RWPE1 (cell line): ENCODE measurements at regions not wholly inside any gene's neighbourhood (a gene's known extent, or its start where the extent isn't known, plus 50 kb on each side); places are given as distances from the start of the nearest gene placed in this dataset.
A peak's percentile ranks its signal among the peaks of the same experiment; 100 is the strongest.

Source experiments
- CTCF ChIA-PET: fragments of 350-600 bp; sonication (Branson Sonifier 250); formaldehyde crosslinking; extraction: SDS; loops from one replicate; lab custom pipeline; 2021; lab: Yijun Ruan, JAX
- POLR2A ChIA-PET: fragments of 400-600 bp; formaldehyde crosslinking; extraction: SDS; loops from one replicate; lab custom pipeline; 2020; ENCODE audit warnings: antibody characterized with exemption; ENCODE audit not compliant: low non-redundant PET; lab: Yijun Ruan, JAX
- DNase-seq: peaks from one replicate; pipeline ENCODE4 v3.0.0; 2012; ENCODE audit warnings: low spot score
- H3K27ac ChIP-seq: fragments of 450-650 bp; 2 replicates; pipeline ENCODE4 v1.5.1; 2017
- CTCF ChIP-seq: fragments of 450-650 bp; conservative IDR thresholded peaks from 2 replicates; pipeline ENCODE4 v1.5.1; 2017; ENCODE audit warnings: low read depth, mild to moderate bottlenecking

DNA sequence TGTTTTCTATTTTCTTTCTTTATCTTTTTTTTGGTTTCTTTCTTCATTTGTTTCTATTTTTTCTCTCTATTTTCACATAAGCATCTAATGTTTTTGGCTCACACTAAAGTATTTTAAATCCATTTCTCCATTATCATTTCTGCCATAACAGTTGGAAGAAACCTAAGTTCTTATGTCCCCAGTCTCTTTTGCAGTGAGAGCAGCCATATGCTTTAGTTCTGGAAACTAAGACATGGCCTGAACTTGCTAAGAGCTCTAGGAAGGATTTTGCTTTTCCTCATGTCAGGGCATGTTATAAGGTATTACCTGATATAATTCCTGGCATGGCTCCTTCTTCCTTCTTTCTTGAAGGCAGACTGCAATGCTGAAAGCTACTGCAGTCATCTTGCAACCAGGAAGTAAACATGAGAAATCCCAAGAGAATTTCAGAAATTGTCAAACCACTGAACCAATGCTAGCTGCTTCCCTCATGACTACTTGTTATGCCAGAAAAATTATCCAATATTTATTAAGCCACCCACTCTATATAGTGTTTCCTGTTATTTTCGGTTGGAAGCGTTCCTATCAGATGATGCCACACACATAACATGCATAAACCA is 171.1 kb downstream of the TAF11L14 start:
- peak overlapping the region; percentile 57 for H3K27ac ChIP-seq
- ChIA-PET POLR2A (no interaction called here), CTCF (interaction anchor here (0.5 kb wide), 1 partner anchor 14 kb away, joined by 4 read pairs; no protein-coding TSS in a partner anchor)
- DNase-seq, result peak; percentile 64
- no peak for TF ChIP-seq CTCF

GRCh38 chr5:17806818-17807468 is 172.7 kb downstream of the TAF11L14 start:
- no peak overlapping the region for H3K27ac ChIP-seq
- TF ChIP-seq CTCF, result no peak
- ChIA-PET CTCF (no interaction called here), POLR2A (no interaction called here)
- DNase-seq, result no peak

- ChIA-PET CTCF (interaction anchor here (0.8 kb wide), 1 partner anchor 565 kb away, joined by 3 read pairs; no protein-coding TSS in a partner anchor), POLR2A (no interaction called here)
- H3K27ac ChIP-seq, result no peak overlapping the region
- no peak for DNase-seq
- no peak for TF ChIP-seq CTCF
These were observed 174.3 kb downstream of the TAF11L14 start for GRCh38 chr5:17808566-17808965.

- CTCF ChIA-PET, result no interaction called here
- H3K27ac ChIP-seq, result no peak overlapping the region
- DNase-seq, result no peak
- no peak for TF ChIP-seq CTCF
- POLR2A ChIA-PET, result no interaction called here
These were observed 176.5 kb downstream of the TAF11L14 start for GRCh38 chr5:17810734-17811133.

- ChIA-PET POLR2A (no interaction called here), CTCF (no interaction called here)
- DNase-seq, result no peak
These were observed 179.0 kb downstream of the TAF11L14 start for GRCh38 chr5:17813214-17813613.

DNA sequence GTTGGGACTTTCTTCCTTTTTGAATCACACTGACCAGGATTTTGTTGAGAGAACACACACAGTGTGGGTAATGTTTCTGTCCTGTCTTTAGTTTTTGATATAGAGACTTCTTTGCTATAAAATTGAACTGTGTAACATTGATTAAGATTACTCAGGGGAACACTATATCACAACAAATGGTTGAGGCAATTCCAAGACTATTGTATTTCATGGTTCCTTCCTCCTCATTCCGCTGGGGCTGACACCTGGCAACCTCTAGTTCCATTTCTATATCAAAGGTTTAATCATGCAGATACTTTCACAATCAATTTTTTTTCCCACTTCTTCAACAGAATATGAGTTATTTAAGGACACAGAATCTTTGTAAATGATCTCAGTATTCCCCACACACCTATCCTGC is 182.2 kb downstream of the TAF11L14 start:
- H3K27ac ChIP-seq, result no peak overlapping the region
- CTCF ChIA-PET, result no interaction called here
- no peak for DNase-seq
- TF ChIP-seq CTCF, result no peak
- POLR2A ChIA-PET, result no interaction called here

More at GRCh38 chr5:17813214-17813613, 179.0 kb downstream of the TAF11L14 start:
- no peak overlapping the region for H3K27ac ChIP-seq
- TF ChIP-seq CTCF, result no peak
